WTC11 (cell line): ENCODE measurements at regions not wholly inside any gene's neighbourhood (a gene's known extent, or its start where the extent isn't known, plus 50 kb on each side); places are given as distances from the start of the nearest gene placed in this dataset.

Experiments
- ATAC-seq: fragments of 200-7000 bp; cut with Tn5 transposase; 2 replicates; pipeline ENCODE4 v1.10.0; 2021; ENCODE audit warnings: mild to moderate bottlenecking, moderate library complexity
- CTCF ChIA-PET: fragments of 300-600 bp; sonication (Branson Sonifier 250); formaldehyde crosslinking; loops from one replicate; lab custom pipeline; 2021; ENCODE audit warnings: antibody characterized with exemption; lab: Charles Lee
- POLR2A ChIA-PET: fragments of 350-600 bp; sonication (Branson Sonifier 250); formaldehyde crosslinking; loops from one replicate; lab custom pipeline; 2021; ENCODE audit warnings: antibody characterized with exemption; lab: Charles Lee
- DNase-seq: peaks from one replicate; pipeline ENCODE4 v3.0.0; 2021; ENCODE audit warnings: low spot score
- H3K27ac Mint-ChIP-seq: 2 replicates; pipeline ENCODE4 v1.8.0; 2021; ENCODE audit warnings: mixed read lengths
- H3K27me3 Mint-ChIP-seq: 2 replicates; pipeline ENCODE4 v1.8.0; 2021; ENCODE audit warnings: low read depth, mild to moderate bottlenecking, moderate library complexity, mixed read lengths
- H3K36me3 Mint-ChIP-seq: 2 replicates; pipeline ENCODE4 v1.8.0; 2021; ENCODE audit warnings: mixed read lengths
- H3K4me1 Mint-ChIP-seq: 2 replicates; pipeline ENCODE4 v1.8.0; 2022; ENCODE audit warnings: mixed read lengths
- H3K4me3 Mint-ChIP-seq: 2 replicates; pipeline ENCODE4 v1.8.0; 2021; ENCODE audit warnings: mild to moderate bottlenecking, moderate library complexity, mixed read lengths
- H3K9me3 Mint-ChIP-seq: 2 replicates; pipeline ENCODE4 v1.8.0; 2021; ENCODE audit warnings: mixed read lengths
- HMGA2 ChIP-seq: fragments of 250-450 bp; sonication (Bioruptor Pico); IDR thresholded peaks from 2 replicates; pipeline ENCODE4 v1.4.0; 2021; ENCODE audit warnings: mild to moderate bottlenecking, moderate library complexity
- JAZF1 ChIP-seq: fragments of 250-450 bp; sonication (Bioruptor Pico); IDR thresholded peaks from 2 replicates; pipeline ENCODE4 v1.9.0; 2021; ENCODE audit warnings: moderate library complexity, mild to moderate bottlenecking, inconsistent platforms
- NFATC4 ChIP-seq: fragments of 250-450 bp; sonication (Bioruptor Pico); IDR thresholded peaks from 2 replicates; pipeline ENCODE4 v1.9.0; 2021; ENCODE audit warnings: mild to moderate bottlenecking
- NR3C1 ChIP-seq: sonication (generic); formaldehyde crosslinking; conservative IDR thresholded peaks from 2 replicates; pipeline ENCODE4 v1.8.1; 2023; ENCODE audit warnings: low read depth, mild to moderate bottlenecking, missing genetic modification reagents
- SMAD3 ChIP-seq: sonication (generic); formaldehyde crosslinking; IDR thresholded peaks from 2 replicates; pipeline ENCODE4 v1.8.0; 2022; ENCODE audit warnings: missing genetic modification reagents, mild to moderate bottlenecking, borderline replicate concordance
- SMAD4 ChIP-seq: sonication (generic); formaldehyde crosslinking; IDR thresholded peaks from 2 replicates; pipeline ENCODE4 v1.8.0; 2022; ENCODE audit warnings: mild to moderate bottlenecking, missing genetic modification reagents
- TCF7 ChIP-seq: sonication (generic); formaldehyde crosslinking; IDR thresholded peaks from 2 replicates; pipeline ENCODE4 v1.8.0; 2022; ENCODE audit warnings: mild to moderate bottlenecking, low read depth, missing genetic modification reagents, moderate library complexity
- TP53 ChIP-seq: sonication (generic); formaldehyde crosslinking; IDR thresholded peaks from 2 replicates; pipeline ENCODE4 v1.8.1; 2023; ENCODE audit warnings: mild to moderate bottlenecking, missing genetic modification reagents
- ZNF219 ChIP-seq: sonication (generic); formaldehyde crosslinking; IDR thresholded peaks from 2 replicates; pipeline ENCODE4 v1.8.0; 2023; ENCODE audit warnings: missing genetic modification reagents, mild to moderate bottlenecking, borderline replicate concordance
- ZNF317 ChIP-seq: sonication (generic); formaldehyde crosslinking; IDR thresholded peaks from 2 replicates; pipeline ENCODE4 v1.8.1; 2023; ENCODE audit warnings: low read depth, mild to moderate bottlenecking, moderate library complexity, missing genetic modification reagents, borderline replicate concordance
- ZNF423 ChIP-seq: fragments of 250-450 bp; sonication (Bioruptor Pico); IDR thresholded peaks from 2 replicates; pipeline ENCODE4 v2.1.2; 2022; ENCODE audit warnings: mild to moderate bottlenecking, moderate library complexity
- TF ChIP-seq, protein P1 (sequence below): sonication (generic); formaldehyde crosslinking; IDR thresholded peaks from 2 replicates; pipeline ENCODE4 v1.8.0; 2022; ENCODE audit warnings: mild to moderate bottlenecking, missing genetic modification reagents
- TF ChIP-seq, protein P2 (sequence below): sonication (generic); formaldehyde crosslinking; IDR thresholded peaks from 2 replicates; pipeline ENCODE4 v1.8.1; 2023; ENCODE audit warnings: mild to moderate bottlenecking, moderate library complexity, missing genetic modification reagents
- TF ChIP-seq, protein P3 (sequence below): sonication (generic); formaldehyde crosslinking; IDR thresholded peaks from 2 replicates; pipeline ENCODE4 v1.8.1; 2023; ENCODE audit warnings: mild to moderate bottlenecking, missing genetic modification reagents, moderate library complexity
- TF ChIP-seq, protein P4 (sequence below): sonication (generic); formaldehyde crosslinking; IDR thresholded peaks from 2 replicates; pipeline ENCODE4 v1.8.0; 2023; ENCODE audit warnings: mild to moderate bottlenecking, missing genetic modification reagents
- TF ChIP-seq, protein P5 (sequence below): sonication (generic); formaldehyde crosslinking; IDR thresholded peaks from 2 replicates; pipeline ENCODE4 v1.8.1; 2022; ENCODE audit warnings: low read depth, missing genetic modification reagents, borderline replicate concordance
- TF ChIP-seq, protein P6 (sequence below): fragments of 250-450 bp; sonication (Bioruptor Pico); IDR thresholded peaks from 2 replicates; pipeline ENCODE4 v1.9.0; 2021; ENCODE audit warnings: moderate library complexity, mild to moderate bottlenecking, inconsistent platforms, borderline replicate concordance
- TF ChIP-seq, protein P7 (sequence below): sonication (generic); formaldehyde crosslinking; IDR thresholded peaks from 2 replicates; pipeline ENCODE4 v1.8.1; 2022; ENCODE audit warnings: mild to moderate bottlenecking, missing genetic modification reagents, moderate library complexity, borderline replicate concordance
- TF ChIP-seq, protein P8 (sequence below): fragments of 250-450 bp; sonication (Bioruptor Pico); IDR thresholded peaks from 2 replicates; pipeline ENCODE4 v1.9.0; 2021; ENCODE audit warnings: mild to moderate bottlenecking

DNA sequence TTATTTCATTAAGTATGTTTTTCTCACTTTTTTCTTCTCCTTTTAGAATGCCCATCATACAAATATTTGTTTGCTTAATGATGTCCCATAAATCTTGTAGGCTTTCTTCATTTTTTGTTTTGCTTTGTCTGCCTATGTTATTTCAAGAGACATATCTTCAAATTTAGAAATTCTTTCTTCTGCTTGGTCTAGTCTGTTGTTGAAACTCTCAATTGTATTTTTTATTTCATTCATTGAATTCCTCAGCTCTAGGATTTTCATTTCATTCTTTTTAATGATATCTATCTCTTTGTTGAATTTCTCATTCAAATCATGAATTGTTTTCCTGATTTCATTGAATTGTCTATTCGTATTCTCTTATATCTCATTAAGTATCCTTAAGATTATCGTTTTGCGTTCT is 125.1 kb upstream of the VIPR2 start:
- H3K4me1 Mint-ChIP-seq = no peaks in the 10 kb centered on the region
- ATAC-seq = no peak

DNA sequence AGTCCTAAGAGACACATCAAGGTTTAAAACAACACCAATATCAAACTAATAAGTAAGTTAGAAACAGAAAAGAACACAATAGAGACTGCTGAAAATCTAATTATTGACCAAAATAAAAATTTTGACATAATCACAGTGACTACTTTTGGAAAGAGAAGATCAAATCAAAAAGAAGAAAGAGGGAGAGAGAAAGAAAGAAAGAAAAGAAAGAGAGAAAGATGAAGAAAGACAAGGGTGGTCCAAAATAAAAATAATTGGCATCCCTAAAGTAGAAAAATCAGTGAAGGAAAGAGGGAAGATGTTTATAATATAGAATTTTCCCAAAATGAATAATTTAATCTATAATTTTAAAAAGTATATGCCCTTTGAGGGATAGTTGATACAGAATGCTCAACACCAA is 118.8 kb upstream of the VIPR2 start:
- ATAC-seq = no peak
- peaks cover 21% of the 10 kb centered on the region for H3K36me3 Mint-ChIP-seq
- H3K27me3 Mint-ChIP-seq = peaks cover 8% of the 10 kb centered on the region
- H3K4me3 Mint-ChIP-seq = no peak overlapping the region
- TF ChIP-seq, protein P1, sequence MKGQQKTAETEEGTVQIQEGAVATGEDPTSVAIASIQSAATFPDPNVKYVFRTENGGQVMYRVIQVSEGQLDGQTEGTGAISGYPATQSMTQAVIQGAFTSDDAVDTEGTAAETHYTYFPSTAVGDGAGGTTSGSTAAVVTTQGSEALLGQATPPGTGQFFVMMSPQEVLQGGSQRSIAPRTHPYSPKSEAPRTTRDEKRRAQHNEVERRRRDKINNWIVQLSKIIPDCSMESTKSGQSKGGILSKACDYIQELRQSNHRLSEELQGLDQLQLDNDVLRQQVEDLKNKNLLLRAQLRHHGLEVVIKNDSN (CRISPR knock-in tag) = no peak
- TF ChIP-seq, protein P2, sequence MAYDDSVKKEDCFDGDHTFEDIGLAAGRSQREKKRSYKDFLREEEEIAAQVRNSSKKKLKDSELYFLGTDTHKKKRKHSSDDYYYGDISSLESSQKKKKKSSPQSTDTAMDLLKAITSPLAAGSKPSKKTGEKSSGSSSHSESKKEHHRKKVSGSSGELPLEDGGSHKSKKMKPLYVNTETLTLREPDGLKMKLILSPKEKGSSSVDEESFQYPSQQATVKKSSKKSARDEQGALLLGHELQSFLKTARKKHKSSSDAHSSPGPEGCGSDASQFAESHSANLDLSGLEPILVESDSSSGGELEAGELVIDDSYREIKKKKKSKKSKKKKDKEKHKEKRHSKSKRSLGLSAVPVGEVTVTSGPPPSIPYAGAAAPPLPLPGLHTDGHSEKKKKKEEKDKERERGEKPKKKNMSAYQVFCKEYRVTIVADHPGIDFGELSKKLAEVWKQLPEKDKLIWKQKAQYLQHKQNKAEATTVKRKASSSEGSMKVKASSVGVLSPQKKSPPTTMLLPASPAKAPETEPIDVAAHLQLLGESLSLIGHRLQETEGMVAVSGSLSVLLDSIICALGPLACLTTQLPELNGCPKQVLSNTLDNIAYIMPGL = no peak
- TF ChIP-seq NFATC4 (CRISPR knock-in tag) (no peak), JAZF1 (CRISPR knock-in tag) (no peak), ZNF219 (CRISPR knock-in tag) (no peak), HMGA2 (CRISPR knock-in tag) (no peak), TP53 (no peak), TCF7 (no peak), SMAD4 (CRISPR knock-in tag) (no peak)
- TF ChIP-seq, protein P3, sequence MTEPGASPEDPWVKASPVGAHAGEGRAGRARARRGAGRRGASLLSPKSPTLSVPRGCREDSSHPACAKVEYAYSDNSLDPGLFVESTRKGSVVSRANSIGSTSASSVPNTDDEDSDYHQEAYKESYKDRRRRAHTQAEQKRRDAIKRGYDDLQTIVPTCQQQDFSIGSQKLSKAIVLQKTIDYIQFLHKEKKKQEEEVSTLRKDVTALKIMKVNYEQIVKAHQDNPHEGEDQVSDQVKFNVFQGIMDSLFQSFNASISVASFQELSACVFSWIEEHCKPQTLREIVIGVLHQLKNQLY (CRISPR knock-in tag) = no peak
- TF ChIP-seq, protein P4, sequence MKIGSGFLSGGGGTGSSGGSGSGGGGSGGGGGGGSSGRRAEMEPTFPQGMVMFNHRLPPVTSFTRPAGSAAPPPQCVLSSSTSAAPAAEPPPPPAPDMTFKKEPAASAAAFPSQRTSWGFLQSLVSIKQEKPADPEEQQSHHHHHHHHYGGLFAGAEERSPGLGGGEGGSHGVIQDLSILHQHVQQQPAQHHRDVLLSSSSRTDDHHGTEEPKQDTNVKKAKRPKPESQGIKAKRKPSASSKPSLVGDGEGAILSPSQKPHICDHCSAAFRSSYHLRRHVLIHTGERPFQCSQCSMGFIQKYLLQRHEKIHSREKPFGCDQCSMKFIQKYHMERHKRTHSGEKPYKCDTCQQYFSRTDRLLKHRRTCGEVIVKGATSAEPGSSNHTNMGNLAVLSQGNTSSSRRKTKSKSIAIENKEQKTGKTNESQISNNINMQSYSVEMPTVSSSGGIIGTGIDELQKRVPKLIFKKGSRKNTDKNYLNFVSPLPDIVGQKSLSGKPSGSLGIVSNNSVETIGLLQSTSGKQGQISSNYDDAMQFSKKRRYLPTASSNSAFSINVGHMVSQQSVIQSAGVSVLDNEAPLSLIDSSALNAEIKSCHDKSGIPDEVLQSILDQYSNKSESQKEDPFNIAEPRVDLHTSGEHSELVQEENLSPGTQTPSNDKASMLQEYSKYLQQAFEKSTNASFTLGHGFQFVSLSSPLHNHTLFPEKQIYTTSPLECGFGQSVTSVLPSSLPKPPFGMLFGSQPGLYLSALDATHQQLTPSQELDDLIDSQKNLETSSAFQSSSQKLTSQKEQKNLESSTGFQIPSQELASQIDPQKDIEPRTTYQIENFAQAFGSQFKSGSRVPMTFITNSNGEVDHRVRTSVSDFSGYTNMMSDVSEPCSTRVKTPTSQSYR (CRISPR knock-in tag) = no peak
- TF ChIP-seq, all 79 proteins: peak for 0
- CTCF ChIA-PET = no interaction called here
- Mint-ChIP-seq H3K4me1 (no peaks in the 10 kb centered on the region), H3K27ac (no peak overlapping the region), H3K9me3 (peaks cover 72% of the 10 kb centered on the region)
- no peak for DNase-seq
- POLR2A ChIA-PET = no interaction called here

More for the DNA sequence above, 125.1 kb upstream of the VIPR2 start:
- ChIA-PET CTCF (no interaction called here), POLR2A (no interaction called here)
- Mint-ChIP-seq H3K27me3 (no peaks in the 10 kb centered on the region; the same call in 1 of the 2 replicates), H3K36me3 (peaks cover 24% of the 10 kb centered on the region), H3K9me3 (peaks cover 80% of the 10 kb centered on the region), H3K27ac (no peak overlapping the region), H3K4me3 (no peak overlapping the region)
- no peak for DNase-seq
- TF ChIP-seq, protein P5, sequence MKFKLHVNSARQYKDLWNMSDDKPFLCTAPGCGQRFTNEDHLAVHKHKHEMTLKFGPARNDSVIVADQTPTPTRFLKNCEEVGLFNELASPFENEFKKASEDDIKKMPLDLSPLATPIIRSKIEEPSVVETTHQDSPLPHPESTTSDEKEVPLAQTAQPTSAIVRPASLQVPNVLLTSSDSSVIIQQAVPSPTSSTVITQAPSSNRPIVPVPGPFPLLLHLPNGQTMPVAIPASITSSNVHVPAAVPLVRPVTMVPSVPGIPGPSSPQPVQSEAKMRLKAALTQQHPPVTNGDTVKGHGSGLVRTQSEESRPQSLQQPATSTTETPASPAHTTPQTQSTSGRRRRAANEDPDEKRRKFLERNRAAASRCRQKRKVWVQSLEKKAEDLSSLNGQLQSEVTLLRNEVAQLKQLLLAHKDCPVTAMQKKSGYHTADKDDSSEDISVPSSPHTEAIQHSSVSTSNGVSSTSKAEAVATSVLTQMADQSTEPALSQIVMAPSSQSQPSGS (CRISPR knock-in tag) = no peak
- TF ChIP-seq SMAD3 (CRISPR knock-in tag) = no peak
- TF ChIP-seq NFATC4 (CRISPR knock-in tag) = no peak
- no peak for TF ChIP-seq ZNF423 (CRISPR knock-in tag)
- TF ChIP-seq, protein P6, sequence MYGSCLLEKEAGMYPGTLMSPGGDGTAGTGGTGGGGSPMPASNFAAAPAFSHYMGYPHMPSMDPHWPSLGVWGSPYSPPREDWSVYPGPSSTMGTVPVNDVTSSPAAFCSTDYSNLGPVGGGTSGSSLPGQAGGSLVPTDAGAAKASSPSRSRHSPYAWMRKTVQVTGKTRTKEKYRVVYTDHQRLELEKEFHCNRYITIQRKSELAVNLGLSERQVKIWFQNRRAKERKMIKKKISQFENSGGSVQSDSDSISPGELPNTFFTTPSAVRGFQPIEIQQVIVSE (CRISPR knock-in tag) = no peak
- TF ChIP-seq, protein P7, sequence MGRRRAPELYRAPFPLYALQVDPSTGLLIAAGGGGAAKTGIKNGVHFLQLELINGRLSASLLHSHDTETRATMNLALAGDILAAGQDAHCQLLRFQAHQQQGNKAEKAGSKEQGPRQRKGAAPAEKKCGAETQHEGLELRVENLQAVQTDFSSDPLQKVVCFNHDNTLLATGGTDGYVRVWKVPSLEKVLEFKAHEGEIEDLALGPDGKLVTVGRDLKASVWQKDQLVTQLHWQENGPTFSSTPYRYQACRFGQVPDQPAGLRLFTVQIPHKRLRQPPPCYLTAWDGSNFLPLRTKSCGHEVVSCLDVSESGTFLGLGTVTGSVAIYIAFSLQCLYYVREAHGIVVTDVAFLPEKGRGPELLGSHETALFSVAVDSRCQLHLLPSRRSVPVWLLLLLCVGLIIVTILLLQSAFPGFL (CRISPR knock-in tag) = no peak
- TF ChIP-seq, protein P3 (CRISPR knock-in tag) = no peak
- TF ChIP-seq, protein P8, sequence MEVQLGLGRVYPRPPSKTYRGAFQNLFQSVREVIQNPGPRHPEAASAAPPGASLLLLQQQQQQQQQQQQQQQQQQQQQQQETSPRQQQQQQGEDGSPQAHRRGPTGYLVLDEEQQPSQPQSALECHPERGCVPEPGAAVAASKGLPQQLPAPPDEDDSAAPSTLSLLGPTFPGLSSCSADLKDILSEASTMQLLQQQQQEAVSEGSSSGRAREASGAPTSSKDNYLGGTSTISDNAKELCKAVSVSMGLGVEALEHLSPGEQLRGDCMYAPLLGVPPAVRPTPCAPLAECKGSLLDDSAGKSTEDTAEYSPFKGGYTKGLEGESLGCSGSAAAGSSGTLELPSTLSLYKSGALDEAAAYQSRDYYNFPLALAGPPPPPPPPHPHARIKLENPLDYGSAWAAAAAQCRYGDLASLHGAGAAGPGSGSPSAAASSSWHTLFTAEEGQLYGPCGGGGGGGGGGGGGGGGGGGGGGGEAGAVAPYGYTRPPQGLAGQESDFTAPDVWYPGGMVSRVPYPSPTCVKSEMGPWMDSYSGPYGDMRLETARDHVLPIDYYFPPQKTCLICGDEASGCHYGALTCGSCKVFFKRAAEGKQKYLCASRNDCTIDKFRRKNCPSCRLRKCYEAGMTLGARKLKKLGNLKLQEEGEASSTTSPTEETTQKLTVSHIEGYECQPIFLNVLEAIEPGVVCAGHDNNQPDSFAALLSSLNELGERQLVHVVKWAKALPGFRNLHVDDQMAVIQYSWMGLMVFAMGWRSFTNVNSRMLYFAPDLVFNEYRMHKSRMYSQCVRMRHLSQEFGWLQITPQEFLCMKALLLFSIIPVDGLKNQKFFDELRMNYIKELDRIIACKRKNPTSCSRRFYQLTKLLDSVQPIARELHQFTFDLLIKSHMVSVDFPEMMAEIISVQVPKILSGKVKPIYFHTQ = no peak
- no peak for TF ChIP-seq ZNF317 (CRISPR knock-in tag)
- no peak for TF ChIP-seq NR3C1
